ENCODE measurements at regions not wholly inside any gene's neighbourhood (a gene's known extent, or its start where the extent isn't known, plus 50 kb on each side); places are given as distances from the start of the nearest gene placed in this dataset.

DNA sequence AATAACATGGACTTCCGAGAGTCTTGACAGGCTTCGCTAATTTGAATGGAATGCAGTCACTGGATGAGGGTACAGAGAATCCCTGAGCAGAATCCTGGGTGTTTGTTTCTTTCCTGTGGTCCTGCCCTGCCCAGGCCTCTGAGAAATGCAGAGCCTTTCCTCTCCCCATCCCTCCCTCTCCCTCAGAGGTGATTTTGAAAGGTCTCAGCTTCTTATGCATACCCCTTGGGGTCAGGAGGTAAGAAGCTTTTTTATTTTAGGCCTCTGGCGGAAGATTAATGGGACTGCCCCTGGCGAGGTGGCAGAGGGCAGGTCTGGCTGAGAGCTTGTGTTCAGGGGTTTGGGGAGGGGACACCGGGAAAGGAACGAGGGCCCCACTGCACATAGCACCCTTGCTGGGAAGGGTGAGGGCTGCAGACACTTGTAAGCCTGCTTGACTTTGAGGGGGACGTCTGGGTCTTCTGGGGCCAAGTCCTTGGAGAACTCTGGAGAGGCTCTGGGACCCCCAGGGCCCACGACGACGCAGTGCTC lies 116.5 kb upstream of the SLC45A1 start:
- Histone ChIP-seq H3K27me3 (ENCODE audit: insufficient read depth, low read depth) (no peaks in the 10 kb centered on the region), H3K79me2 (ENCODE audit: low read depth) (peaks cover 15% of the 10 kb centered on the region), H3K4me2 (peak overlapping the region; percentile 97), H4K20me1 (ENCODE audit: insufficient read depth) (no peaks in the 10 kb centered on the region), H3F3A (ENCODE audit: insufficient read depth, low read depth) (peaks cover 61% of the 10 kb centered on the region), H3K4me3 (peak overlapping the region; percentile 61; the same call in 1 of the 2 replicates), H3K27ac (peak overlapping the region; percentile 100), H3K4me1 (replicated peaks; ENCODE audit: insufficient read depth) (peaks cover 88% of the 10 kb centered on the region), H3K36me3 (ENCODE audit: low read depth) (no peaks in the 10 kb centered on the region), H2AFZ (no peak overlapping the region), H3K9me3 (ENCODE audit: insufficient read depth, low read depth) (no peaks in the 10 kb centered on the region), H3K9me2 (ENCODE audit: insufficient read depth) (no peaks in the 10 kb centered on the region)
- ChIA-PET POLR2A (ENCODE audit: unreplicated experiment) (interaction anchor here (0.5 to 1.1 kb wide), 13 partner anchors 10 to 672 kb away, joined by 3 to 22 read pairs (median 7); no protein-coding TSS in a partner anchor), CTCF (interaction anchor here (1.0 kb wide), 1 partner anchor 113 kb away, joined by 3 read pairs; no protein-coding TSS in a partner anchor)
- DNase-seq: peak; percentile 76 to 95
- intact Hi-C loops (cut with micrococcal nuclease; ENCODE audit: unreplicated experiment): loop anchor here (1.0 to 5.0 kb wide), 5 partner anchors 49 to 184 kb away; no protein-coding TSS in a partner anchor
- BruUV-seq (replicated peaks): TSS peak; percentile 81
- TF ChIP-seq EZH2 (IDR thresholded peaks at IDR 0.05; ENCODE audit: low read depth): no peak
- TF ChIP-seq CTCF (conservative IDR thresholded peaks at IDR 0.05): no peak

DNA sequence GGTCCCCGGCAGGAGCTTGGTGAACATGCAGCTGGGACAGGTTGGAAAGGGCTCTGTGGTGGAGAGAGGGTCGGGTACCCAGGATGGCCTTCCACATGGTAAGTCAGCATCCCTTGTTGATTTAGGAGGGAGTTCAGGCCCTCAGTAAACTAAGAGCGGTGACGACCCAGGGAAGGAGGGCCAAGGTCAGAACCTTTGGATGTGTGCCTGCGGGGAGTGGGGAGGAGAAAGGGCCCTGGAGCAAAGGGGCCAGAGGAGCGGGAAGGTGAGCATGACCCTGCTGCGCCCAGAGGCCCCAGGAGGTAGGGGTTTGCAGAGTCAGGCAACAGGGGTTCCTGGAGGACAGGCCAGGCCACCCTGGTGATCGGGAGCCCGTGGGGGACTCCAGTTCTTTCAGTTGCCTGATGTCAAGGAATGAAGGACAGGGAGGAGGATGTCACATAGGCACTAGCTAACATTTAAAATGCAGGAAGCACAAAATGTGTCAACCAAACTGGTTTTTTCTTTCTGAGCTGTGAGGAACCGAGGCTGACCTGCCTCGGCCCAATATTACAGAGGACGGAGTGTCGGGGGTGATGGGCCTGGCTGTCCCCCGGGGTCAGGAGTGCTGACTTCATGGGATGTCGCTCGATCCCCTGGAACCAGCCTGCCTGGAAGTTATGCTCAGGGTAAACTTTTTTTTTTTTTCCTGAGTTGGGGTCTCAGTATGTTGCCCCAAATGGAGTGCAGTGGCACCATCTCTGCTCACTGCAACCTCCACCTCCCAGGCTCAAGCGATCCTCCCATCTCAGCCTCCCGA lies 117.4 kb upstream of the SLC45A1 start:
- no peaks in the 10 kb centered on the region for H3K9me2 ChIP-seq (ENCODE audit: insufficient read depth)
- BruUV-seq (replicated peaks): TSS peak; percentile 60
- H3K36me3 ChIP-seq (ENCODE audit: low read depth): no peaks in the 10 kb centered on the region
- peak overlapping the region; percentile 100 for H3K27ac ChIP-seq
- no peak overlapping the region for H3K4me3 ChIP-seq
- DNase-seq: no peak
- peak overlapping the region; percentile 97 for H3K4me2 ChIP-seq
- ChIA-PET POLR2A (ENCODE audit: unreplicated experiment) (interaction anchor here (0.5 to 1.1 kb wide), 9 partner anchors 11 to 673 kb away, joined by 3 to 22 read pairs (median 7); no protein-coding TSS in a partner anchor), CTCF (interaction anchor here (0.6 kb wide), 1 partner anchor 11 kb away, joined by 6 read pairs; no protein-coding TSS in a partner anchor)
- no peaks in the 10 kb centered on the region for H4K20me1 ChIP-seq (ENCODE audit: insufficient read depth)
- H3K27me3 ChIP-seq (ENCODE audit: insufficient read depth, low read depth): no peaks in the 10 kb centered on the region
- H3K9me3 ChIP-seq (ENCODE audit: insufficient read depth, low read depth): no peaks in the 10 kb centered on the region
- peaks cover 11% of the 10 kb centered on the region for H3K79me2 ChIP-seq (ENCODE audit: low read depth)
- H3F3A ChIP-seq (ENCODE audit: insufficient read depth, low read depth): peaks cover 56% of the 10 kb centered on the region
- peaks cover 88% of the 10 kb centered on the region for H3K4me1 ChIP-seq (replicated peaks; ENCODE audit: insufficient read depth)
- intact Hi-C loops (cut with micrococcal nuclease; ENCODE audit: unreplicated experiment): loop anchor here (1.0 to 5.0 kb wide), 5 partner anchors 48 to 183 kb away; no protein-coding TSS in a partner anchor
- no peak overlapping the region for H2AFZ ChIP-seq
- no peak for TF ChIP-seq EZH2 (IDR thresholded peaks at IDR 0.05; ENCODE audit: low read depth)
- TF ChIP-seq CTCF (conservative IDR thresholded peaks at IDR 0.05): no peak

- Histone ChIP-seq H3K79me2 (ENCODE audit: low read depth) (peaks cover 11% of the 10 kb centered on the region), H3K9me2 (ENCODE audit: insufficient read depth) (no peaks in the 10 kb centered on the region), H2AFZ (no peak overlapping the region), H3F3A (ENCODE audit: insufficient read depth, low read depth) (peaks cover 53% of the 10 kb centered on the region), H3K36me3 (ENCODE audit: low read depth) (no peaks in the 10 kb centered on the region), H3K27ac (peak overlapping the region; percentile 99), H3K9me3 (ENCODE audit: insufficient read depth, low read depth) (no peaks in the 10 kb centered on the region), H3K4me2 (peak overlapping the region; percentile 35; the same call in 1 of the 2 replicates), H4K20me1 (ENCODE audit: insufficient read depth) (no peaks in the 10 kb centered on the region), H3K4me1 (replicated peaks; ENCODE audit: insufficient read depth) (peaks cover 89% of the 10 kb centered on the region), H3K4me3 (no peak overlapping the region), H3K27me3 (ENCODE audit: insufficient read depth, low read depth) (no peaks in the 10 kb centered on the region)
- ChIA-PET POLR2A (ENCODE audit: unreplicated experiment) (interaction anchor here (0.6 kb wide), 2 partner anchors 122 to 692 kb away, joined by 3 to 9 read pairs; no protein-coding TSS in a partner anchor), CTCF (interaction anchor here (1.3 kb wide), 1 partner anchor 115 kb away, joined by 8 read pairs; no protein-coding TSS in a partner anchor)
- intact Hi-C loops (cut with micrococcal nuclease; ENCODE audit: unreplicated experiment): no loop called here
- TF ChIP-seq CTCF (conservative IDR thresholded peaks at IDR 0.05) (no peak), EZH2 (IDR thresholded peaks at IDR 0.05; ENCODE audit: low read depth) (no peak)
- no peak for DNase-seq
- BruUV-seq (replicated peaks): no TSS peak
These were observed 119.4 kb upstream of the SLC45A1 start for GRCh38 chr1:8198522-8198921.

All from PC-9 (cell line).